Hepatocyte (in vitro differentiated cells): ENCODE measurements at regions not wholly inside any gene's neighbourhood (a gene's known extent, or its start where the extent isn't known, plus 50 kb on each side); places are given as distances from the start of the nearest gene placed in this dataset.

Experiments used
- EZH2 ChIP-seq: fragments of 200-600 bp; sonication (generic); IDR thresholded peaks from 2 replicates; pipeline ENCODE4 v1.6.1; 2016; ENCODE audit warnings: antibody characterized with exemption, mild to moderate bottlenecking, borderline replicate concordance
- TF ChIP-seq, protein P1 (sequence below): fragments of 200-600 bp; sonication (generic); IDR thresholded peaks from 2 replicates; pipeline ENCODE4 v1.5.1; 2016; ENCODE audit warnings: antibody characterized with exemption, mild to moderate bottlenecking; ENCODE audit not compliant: poor library complexity

DNA sequence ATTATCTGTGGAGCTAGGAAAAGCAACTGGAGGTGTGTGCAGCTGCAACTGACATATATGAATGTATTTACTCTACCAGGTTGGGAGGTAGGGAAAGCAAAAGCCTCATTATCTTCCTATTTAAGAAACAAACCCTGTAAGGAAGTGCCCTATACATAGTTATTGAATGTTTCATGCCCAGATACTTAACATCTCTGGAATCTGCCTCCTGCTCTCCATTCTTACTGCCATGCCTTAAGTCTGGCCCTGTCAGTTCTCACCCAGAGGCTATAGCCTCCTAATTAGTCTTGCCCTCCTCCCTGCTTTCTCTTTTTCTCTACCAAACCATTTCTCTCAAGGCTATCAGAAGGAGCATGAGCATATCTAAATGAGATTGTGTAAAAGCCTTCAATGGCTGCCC, 542.6 kb upstream of the LRRN3 start:
- no peak for TF ChIP-seq EZH2
- TF ChIP-seq, protein P1, sequence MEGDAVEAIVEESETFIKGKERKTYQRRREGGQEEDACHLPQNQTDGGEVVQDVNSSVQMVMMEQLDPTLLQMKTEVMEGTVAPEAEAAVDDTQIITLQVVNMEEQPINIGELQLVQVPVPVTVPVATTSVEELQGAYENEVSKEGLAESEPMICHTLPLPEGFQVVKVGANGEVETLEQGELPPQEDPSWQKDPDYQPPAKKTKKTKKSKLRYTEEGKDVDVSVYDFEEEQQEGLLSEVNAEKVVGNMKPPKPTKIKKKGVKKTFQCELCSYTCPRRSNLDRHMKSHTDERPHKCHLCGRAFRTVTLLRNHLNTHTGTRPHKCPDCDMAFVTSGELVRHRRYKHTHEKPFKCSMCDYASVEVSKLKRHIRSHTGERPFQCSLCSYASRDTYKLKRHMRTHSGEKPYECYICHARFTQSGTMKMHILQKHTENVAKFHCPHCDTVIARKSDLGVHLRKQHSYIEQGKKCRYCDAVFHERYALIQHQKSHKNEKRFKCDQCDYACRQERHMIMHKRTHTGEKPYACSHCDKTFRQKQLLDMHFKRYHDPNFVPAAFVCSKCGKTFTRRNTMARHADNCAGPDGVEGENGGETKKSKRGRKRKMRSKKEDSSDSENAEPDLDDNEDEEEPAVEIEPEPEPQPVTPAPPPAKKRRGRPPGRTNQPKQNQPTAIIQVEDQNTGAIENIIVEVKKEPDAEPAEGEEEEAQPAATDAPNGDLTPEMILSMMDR: no peak
